GM12872 (cell line): ENCODE measurements at regions not wholly inside any gene's neighbourhood (a gene's known extent, or its start where the extent isn't known, plus 50 kb on each side); places are given as distances from the start of the nearest gene placed in this dataset.

Source experiments
- CTCF ChIP-seq: IDR thresholded peaks from 3 replicates; pipeline ENCODE4 v1.5.1; 2011; ENCODE audit warnings: low read depth, mild to moderate bottlenecking, low read length, moderate library complexity; ENCODE audit not compliant: insufficient read depth

- no peak for TF ChIP-seq CTCF
These were observed 473.7 kb downstream of the TBC1D22A start for GRCh38 chr22:47236161-47236560.

GRCh38 chr22:47233316-47234243 is 471.1 kb downstream of the TBC1D22A start:
- TF ChIP-seq CTCF: no peak

GRCh38 chr22:47232753-47233152 is 470.3 kb downstream of the TBC1D22A start:
- TF ChIP-seq CTCF: no peak

GRCh38 chr22:47232197-47232596 is 469.7 kb downstream of the TBC1D22A start:
- TF ChIP-seq CTCF: no peak

- TF ChIP-seq CTCF: no peak
These were observed 469.3 kb downstream of the TBC1D22A start for GRCh38 chr22:47231759-47232158.

GRCh38 chr22:47230741-47231140 is 468.3 kb downstream of the TBC1D22A start:
- TF ChIP-seq CTCF: no peak

GRCh38 chr22:47230251-47230650 is 467.8 kb downstream of the TBC1D22A start:
- no peak for TF ChIP-seq CTCF
